GM12878 (cell line): ENCODE measurements at regions not wholly inside any gene's neighbourhood (a gene's known extent, or its start where the extent isn't known, plus 50 kb on each side); places are given as distances from the start of the nearest gene placed in this dataset.
"Not testable (repeated sequence)": the region's sequence is repeated elsewhere in the genome, so short reads cannot be mapped to it uniquely, and the experiment has no call there.

Experiments
- ATAC-seq: fragments of 200-7000 bp; cut with Tn5 transposase; 3 replicates; pipeline ENCODE4 v1.9.1; 2020; ENCODE audit warnings: mild to moderate bottlenecking, moderate library complexity
- BruUV-seq: library from RNA; stranded (reverse); fragments of 400-500 nt; replicated peaks from 2 replicates; lab custom pipeline; 2021; lab: Mats Ljungman, UMichigan
- CTCF ChIA-PET: fragments of 300-600 bp; sonication (Branson Sonifier 250); formaldehyde crosslinking; extraction: SDS; loops from one replicate; lab custom pipeline; 2021; ENCODE audit warnings: inconsistent platforms; lab: Yijun Ruan, JAX
- POLR2A ChIA-PET: fragments of 350-600 bp; formaldehyde crosslinking; extraction: SDS; loops from one replicate; lab custom pipeline; 2021; ENCODE audit warnings: inconsistent platforms; lab: Charles Lee
- RAD21 ChIA-PET: fragments of 300-600 bp; sonication (Branson Sonifier 250); formaldehyde crosslinking; loops from one replicate; lab custom pipeline; 2023; ENCODE audit warnings: antibody characterized with exemption; ENCODE audit not compliant: unreplicated experiment; lab: Charles Lee
- SMC1A ChIA-PET: fragments of 300-600 bp; sonication (Branson Sonifier 250); formaldehyde crosslinking; loops from one replicate; lab custom pipeline; 2023; ENCODE audit not compliant: unreplicated experiment, uncharacterized antibody; lab: Charles Lee
- DNase-seq: peaks from one replicate; pipeline ENCODE4 v3.0.0-alpha.2; 2011; ENCODE audit warnings: low read depth, low spot score
- FAIRE-seq: peaks from 3 replicates; lab custom pipeline; 2011; peaks lifted over from hg19 to GRCh38; lab: Jason Lieb, UNC
- H2AFZ ChIP-seq: 2 replicates; pipeline ENCODE4 v1.6.0; 2011; ENCODE audit warnings: low read depth, low read length, control low read depth; ENCODE audit not compliant: control insufficient read depth
- H3K27ac ChIP-seq: 2 replicates; pipeline ENCODE4 v1.5.1; 2011; ENCODE audit warnings: control low read depth; ENCODE audit not compliant: control insufficient read depth, insufficient read depth
- H3K27me3 ChIP-seq, 2 experiments: replicated peaks in 1 of 2; 2 replicates each; pipeline versions ENCODE4 v1.6.0 to v1.6.1; 2011; ENCODE audit warnings: low read length in 1 of 2; ENCODE audit not compliant: control insufficient read depth in 2 of 2, insufficient read depth in 2 of 2
- H3K36me3 ChIP-seq, 2 experiments: 2 replicates each; pipeline ENCODE4 v1.5.1; 2011; ENCODE audit warnings: low read length in 1 of 2; ENCODE audit not compliant: control insufficient read depth in 2 of 2, insufficient read depth in 2 of 2
- H3K4me1 ChIP-seq: 2 replicates; pipeline ENCODE4 v1.6.1; 2011; ENCODE audit warnings: mild to moderate bottlenecking, low read length, moderate library complexity, mixed read lengths; ENCODE audit not compliant: control insufficient read depth, insufficient read depth
- H3K4me2 ChIP-seq: 2 replicates; pipeline ENCODE4 v1.6.0; 2011; ENCODE audit warnings: control low read depth; ENCODE audit not compliant: control insufficient read depth, insufficient read depth
- H3K4me3 ChIP-seq: fragments of 200-600 bp; sonication (generic); 2 replicates; pipeline ENCODE4 v1.5.1; 2016
- H3K79me2 ChIP-seq: 2 replicates; pipeline ENCODE4 v1.6.0; 2011; ENCODE audit warnings: low read length; ENCODE audit not compliant: control insufficient read depth, insufficient read depth
- H3K9ac ChIP-seq: 2 replicates; pipeline ENCODE4 v1.8.0; 2011; ENCODE audit warnings: low read length, control low read depth, mixed read lengths; ENCODE audit not compliant: control insufficient read depth, insufficient read depth
- H3K9me3 ChIP-seq: replicated peaks from 3 replicates; pipeline ENCODE4 v1.5.1; 2011; ENCODE audit warnings: mild to moderate bottlenecking, low read length; ENCODE audit not compliant: control insufficient read depth, insufficient read depth
- H4K20me1 ChIP-seq: 2 replicates; pipeline ENCODE4 v1.6.0; 2011; ENCODE audit not compliant: control insufficient read depth, insufficient read depth
- IRF4 ChIP-seq: IDR thresholded peaks from 2 replicates; pipeline ENCODE4 v1.6.1; 2011; ENCODE audit warnings: low read depth, low read length
- NFYA ChIP-seq: IDR thresholded peaks from 2 replicates; pipeline ENCODE4 v1.6.1; 2011; ENCODE audit warnings: low read depth, mild to moderate bottlenecking, low read length, improper control_type of control experiment, borderline replicate concordance
- SMAD1 ChIP-seq: fragments of 450-650 bp; IDR thresholded peaks from 2 replicates; pipeline ENCODE4 v1.6.1; 2018; ENCODE audit warnings: mild to moderate bottlenecking, low read depth; ENCODE audit not compliant: partially characterized antibody
- STAT1 ChIP-seq: fragments of 450-650 bp; conservative IDR thresholded peaks from 2 replicates; pipeline ENCODE4 v1.6.1; 2014; ENCODE audit warnings: antibody characterized with exemption, mild to moderate bottlenecking
- TCF7 ChIP-seq: IDR thresholded peaks from 2 replicates; pipeline ENCODE4 v1.6.1; 2014; ENCODE audit warnings: antibody characterized with exemption, borderline replicate concordance
- WGBS: methylation state at CpG from one replicate; pipeline ENCODE4 v1.1.6; 2016; ENCODE audit warnings: low lambda C conversion rate; ENCODE audit not compliant: insufficient replicate concordance, insufficient coverage; ENCODE audit errors: missing lambda C conversion rate; 5-methylcytosine and 5-hydroxymethylcytosine counted together
- in situ Hi-C: fragments of 300-500 bp; cut with MboI; formaldehyde crosslinking; loops from 9 replicates; pipeline ENCODE4 v1.14.3; 2018; ENCODE audit warnings: mixed read lengths
- intact Hi-C: fragments of 100-400 bp; cut with micrococcal nuclease; formaldehyde crosslinking; loops from one replicate; pipeline ENCODE4 v1.14.2; 2022; ENCODE audit not compliant: unreplicated experiment

DNA sequence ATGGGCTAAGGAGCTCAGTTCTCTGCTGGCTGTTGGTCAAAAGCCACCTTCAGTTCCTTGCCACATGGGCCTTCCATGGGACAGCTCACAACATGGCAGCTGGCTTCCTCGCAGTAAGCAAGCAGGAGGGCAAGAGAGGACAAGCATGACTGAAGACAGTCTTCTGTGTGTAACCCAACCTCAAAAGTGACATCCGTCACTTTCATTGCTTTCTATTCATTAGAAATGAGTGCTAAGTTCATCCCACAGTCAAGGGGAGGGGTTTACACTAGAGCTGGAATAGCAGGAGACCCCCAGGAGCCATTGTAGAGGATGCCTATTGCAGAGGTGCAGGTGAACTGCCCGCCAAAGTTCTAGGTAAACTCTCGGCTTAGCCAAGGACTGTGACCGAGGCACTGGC, 163.3 kb downstream of the NUFIP1 start:
- DNase-seq (no peak), FAIRE-seq (no peak), ATAC-seq (no peak)
- ChIA-PET CTCF (no interaction called here), POLR2A (no interaction called here), RAD21 (no interaction called here), SMC1A (no interaction called here)
- Histone ChIP-seq H2AFZ (no peak overlapping the region), H3K27me3 (peaks cover 0 to 3% of the 10 kb centered on the region in 2 experiments; a peak in 1 of 4 replicates), H3K36me3 (no peaks in the 10 kb centered on the region), H3K4me3 (no peak overlapping the region), H3K79me2 (no peaks in the 10 kb centered on the region), H3K9me3 (no peaks in the 10 kb centered on the region), H3K4me2 (no peak overlapping the region), H3K4me1 (no peaks in the 10 kb centered on the region), H4K20me1 (no peaks in the 10 kb centered on the region), H3K27ac (no peak overlapping the region), H3K9ac (no peak overlapping the region)
- intact Hi-C loops (no loop called here), in situ Hi-C loops (no loop called here)
- BruUV-seq = no TSS peak
- TF ChIP-seq IRF4 (no peak), STAT1 (no peak), SMAD1 (no peak), NFYA (no peak), TCF7 (no peak)
- 33% methylated on average over 5 of the region's 5 CpGs for WGBS

DNA sequence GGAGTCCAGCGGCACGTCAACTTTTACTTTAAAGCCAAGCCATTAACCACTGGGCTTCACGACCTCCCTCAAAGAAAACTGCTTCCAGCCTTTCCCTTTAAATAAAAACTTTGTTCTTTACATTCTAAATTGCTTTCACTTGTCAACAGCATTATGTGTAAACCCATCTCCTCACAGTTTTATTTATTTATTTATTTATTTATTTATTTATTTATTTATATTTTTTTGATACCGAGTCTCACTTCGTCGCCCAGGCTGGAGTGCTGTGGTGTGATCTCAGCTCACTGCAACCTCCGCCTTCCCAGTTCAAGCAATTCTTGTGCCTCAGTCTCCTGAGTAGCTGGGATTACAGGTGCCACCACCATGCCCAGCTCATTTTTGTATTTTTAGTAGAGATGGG, 165.7 kb downstream of the NUFIP1 start:
- intact Hi-C loops, H3K9me3 ChIP-seq, BruUV-seq, H3K79me2 ChIP-seq, H3K9ac ChIP-seq, H2AFZ ChIP-seq, H3K4me2 ChIP-seq, H3K27ac ChIP-seq, POLR2A ChIA-PET, RAD21 ChIA-PET, ATAC-seq, in situ Hi-C loops, CTCF ChIA-PET, H3K36me3 ChIP-seq, H4K20me1 ChIP-seq, H3K4me1 ChIP-seq, FAIRE-seq, H3K4me3 ChIP-seq, DNase-seq, H3K27me3 ChIP-seq: not testable (repeated sequence)
- 59% methylated on average over 7 of the region's 7 CpGs for WGBS
- SMC1A ChIA-PET = interaction anchor here (1.0 kb wide), 1 partner anchor 9 kb away, joined by 3 read pairs; no protein-coding TSS in a partner anchor
